Uterus (tissue), 2 donors: ENCODE measurements at regions not wholly inside any gene's neighbourhood (a gene's known extent, or its start where the extent isn't known, plus 50 kb on each side); places are given as distances from the start of the nearest gene placed in this dataset.

Experiments used
- CTCF ChIP-seq, 4 experiments: fragments of 200-600 bp in 2 of 4; fragments of 450-650 bp in 2 of 4; sonication (generic) in 2 of 4; IDR thresholded peaks; one replicate each; pipeline ENCODE4 v1.5.1; 2016 to 2019; ENCODE audit warnings: antibody characterized with exemption in 4 of 4, mild to moderate bottlenecking in 2 of 4, moderate library complexity in 1 of 4
- POLR2A ChIP-seq, 2 donors: fragments of 450-650 bp; IDR thresholded peaks; one replicate each; pipeline ENCODE4 v1.6.1; 2016; ENCODE audit warnings: antibody characterized with exemption in 2 of 2, mild to moderate bottlenecking in 1 of 2, moderate library complexity in 1 of 2

GRCh38 chr3:178310949-178311348 is 225.3 kb upstream of the KCNMB2 start:
- TF ChIP-seq CTCF (IDR thresholded peaks at IDR 0.05) (no peak), POLR2A (IDR thresholded peaks at IDR 0.05) (no peak)
